Adrenal gland (tissue), 9 donors: ENCODE measurements at regions not wholly inside any gene's neighbourhood (a gene's known extent, or its start where the extent isn't known, plus 50 kb on each side); places are given as distances from the start of the nearest gene placed in this dataset.

Experiments
- DNase-seq, 7 donors: peaks; one replicate each; pipeline ENCODE4 v3.0.0-alpha.2; 2019 to 2020
- H3K27ac ChIP-seq, 5 donors: fragments of 200-600 bp; sonication (generic) in 4 of 5; 1 replicate in 3 of 5; 2 replicates in 2 of 5; pipeline versions ENCODE4 v1.5.1 to v1.8.0; 2016 to 2020; ENCODE audit warnings: mild to moderate bottlenecking in 1 of 5
- H3K27me3 ChIP-seq: fragments of 200-600 bp; 2 replicates; pipeline ENCODE4 v1.8.0; 2021
- H3K36me3 ChIP-seq, 2 donors: fragments of 200-600 bp; replicated peaks in 1 of 2; 1 replicate in 1 of 2; 2 replicates in 1 of 2; pipeline versions ENCODE4 v1.5.1 to v1.8.0; 2018 to 2022
- H3K4me1 ChIP-seq, 2 donors: fragments of 200-600 bp; replicated peaks in 1 of 2; 1 replicate in 1 of 2; 2 replicates in 1 of 2; pipeline versions ENCODE4 v1.5.1 to v1.8.0; 2018 to 2021
- H3K4me3 ChIP-seq, 4 donors: fragments of 200-600 bp; sonication (generic) in 3 of 4; one replicate each; pipeline ENCODE4 v1.5.1; 2016 to 2018
- H3K9me3 ChIP-seq, 3 donors: fragments of 200-600 bp; sonication (generic) in 1 of 3; replicated peaks in 1 of 3; 1 replicate in 2 of 3; 2 replicates in 1 of 3; pipeline versions ENCODE4 v1.5.1 to v1.8.0; 2016 to 2021
- POLR2A ChIP-seq, 2 donors: fragments of 450-650 bp; IDR thresholded peaks; one replicate each; pipeline ENCODE4 v1.6.1; 2017; ENCODE audit warnings: antibody characterized with exemption in 2 of 2, mild to moderate bottlenecking in 2 of 2, moderate library complexity in 1 of 2
- WGBS, 4 donors: extraction: QIAGEN DNeasy Blood & Tissue Kit in 2 of 4; methylation state at CpG; one replicate each; pipeline versions ENCODE4 v1.1.5 to v1.1.7; 2013 to 2017; 5-methylcytosine and 5-hydroxymethylcytosine counted together
- intact Hi-C, 2 donors: fragments of 100-400 bp; cut with DNase I; formaldehyde crosslinking; loops; one replicate each; pipeline versions ENCODE4 v1.14.1 to v1.15.0; 2022 to 2023
- TF ChIP-seq, protein P1 (sequence below), 6 experiments: fragments of 450-650 bp in 4 of 6; fragments of 200-600 bp in 2 of 6; sonication (generic) in 1 of 6; IDR thresholded peaks; 1 replicate in 5 of 6; 2 replicates in 1 of 6; pipeline versions ENCODE4 v1.5.1 to v1.8.0; 2016 to 2021; ENCODE audit warnings: antibody characterized with exemption in 6 of 6, mild to moderate bottlenecking in 2 of 6, moderate library complexity in 1 of 6
- donor health status: healthy with polysubstance abuse.
- donor health status: Bipolar disorder and iron deficiency.
- donor health status: DM: yes; HTN: yes; CAD: no.
- donor health status: DM: no; HTN: no; CAD: no.
- donor health status: DM: no; HTN: no; CAD: no.

DNA sequence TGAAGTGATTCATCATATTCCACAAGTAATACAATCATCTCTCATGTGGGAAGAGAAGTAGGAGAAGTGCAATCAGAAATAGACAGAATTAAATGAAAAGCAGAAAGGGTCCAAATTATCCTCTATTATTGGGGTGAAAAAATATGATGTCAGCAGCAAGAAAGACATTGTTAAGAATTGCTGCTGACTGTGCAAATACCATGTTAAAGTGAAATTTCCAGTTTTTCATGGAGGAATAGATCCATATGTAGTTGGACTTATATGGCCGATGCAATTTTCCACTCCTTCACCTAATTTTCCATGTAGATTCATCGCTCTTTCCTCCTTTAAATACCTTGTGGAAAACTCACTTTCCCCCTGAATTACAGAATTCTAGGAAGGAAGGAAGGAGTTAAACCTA lies 819.8 kb downstream of the GATA3 start:
- intact Hi-C loops: no loop called here
- no peaks in the 10 kb centered on the region for H3K4me1 ChIP-seq
- H3K4me3 ChIP-seq: no peak overlapping the region
- no peak overlapping the region for H3K27ac ChIP-seq
- no peaks in the 10 kb centered on the region for H3K27me3 ChIP-seq
- TF ChIP-seq POLR2A (IDR thresholded peaks at IDR 0.05): no peak
- TF ChIP-seq, protein P1, sequence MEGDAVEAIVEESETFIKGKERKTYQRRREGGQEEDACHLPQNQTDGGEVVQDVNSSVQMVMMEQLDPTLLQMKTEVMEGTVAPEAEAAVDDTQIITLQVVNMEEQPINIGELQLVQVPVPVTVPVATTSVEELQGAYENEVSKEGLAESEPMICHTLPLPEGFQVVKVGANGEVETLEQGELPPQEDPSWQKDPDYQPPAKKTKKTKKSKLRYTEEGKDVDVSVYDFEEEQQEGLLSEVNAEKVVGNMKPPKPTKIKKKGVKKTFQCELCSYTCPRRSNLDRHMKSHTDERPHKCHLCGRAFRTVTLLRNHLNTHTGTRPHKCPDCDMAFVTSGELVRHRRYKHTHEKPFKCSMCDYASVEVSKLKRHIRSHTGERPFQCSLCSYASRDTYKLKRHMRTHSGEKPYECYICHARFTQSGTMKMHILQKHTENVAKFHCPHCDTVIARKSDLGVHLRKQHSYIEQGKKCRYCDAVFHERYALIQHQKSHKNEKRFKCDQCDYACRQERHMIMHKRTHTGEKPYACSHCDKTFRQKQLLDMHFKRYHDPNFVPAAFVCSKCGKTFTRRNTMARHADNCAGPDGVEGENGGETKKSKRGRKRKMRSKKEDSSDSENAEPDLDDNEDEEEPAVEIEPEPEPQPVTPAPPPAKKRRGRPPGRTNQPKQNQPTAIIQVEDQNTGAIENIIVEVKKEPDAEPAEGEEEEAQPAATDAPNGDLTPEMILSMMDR (IDR thresholded peaks at IDR 0.05): no peak
- DNase-seq: no peak
- H3K36me3 ChIP-seq: no peaks in the 10 kb centered on the region
- 83 to 90% (median 84%) methylated on average over 2 of the region's 2 CpGs for WGBS, 4 donors
- no peaks in the 10 kb centered on the region for H3K9me3 ChIP-seq

DNA sequence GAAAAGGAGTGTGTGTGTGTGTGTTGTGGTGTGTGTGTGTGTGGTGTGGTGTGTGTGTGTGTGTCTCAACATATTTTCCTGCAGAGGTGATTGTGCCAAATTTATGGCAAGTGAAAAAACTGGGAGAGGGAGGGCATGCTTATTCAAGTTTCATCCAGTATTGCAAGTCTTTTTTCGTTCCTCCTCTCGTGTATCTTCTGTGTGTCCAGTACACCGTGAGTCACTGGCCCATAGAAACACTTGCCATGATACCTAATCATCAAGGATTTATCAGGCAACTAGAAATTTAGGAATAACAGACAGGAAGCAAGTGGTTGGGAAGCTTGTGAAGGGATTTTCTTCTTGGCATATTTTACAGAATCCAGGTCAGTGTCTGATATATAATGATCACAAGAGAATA lies 820.5 kb downstream of the GATA3 start:
- WGBS, 4 donors: 69 to 87% (median 75%) methylated on average over 3 of the region's 3 CpGs
- no peak for TF ChIP-seq POLR2A (IDR thresholded peaks at IDR 0.05)
- TF ChIP-seq, protein P1 (IDR thresholded peaks at IDR 0.05): no peak

DNA sequence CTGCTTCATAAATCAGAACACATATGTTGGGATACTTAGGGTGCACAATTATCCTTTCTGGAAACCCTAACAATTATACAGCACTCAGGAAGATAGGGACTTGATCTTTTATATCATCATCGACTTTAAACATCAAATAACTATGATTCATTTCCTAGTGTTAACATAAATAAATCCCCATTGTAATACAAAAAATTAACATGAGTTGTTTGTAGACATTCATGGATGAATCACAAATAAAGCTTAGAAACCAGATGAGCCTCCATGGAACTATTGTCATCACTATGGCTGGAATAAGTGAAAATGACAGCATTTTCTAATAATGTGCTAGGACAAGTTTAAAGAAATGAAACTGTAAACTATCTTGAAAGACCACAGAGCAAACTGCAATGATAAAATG lies 821.7 kb downstream of the GATA3 start:
- 55 to 74% (median 66%) methylated on average over 1 of the region's 1 CpG for WGBS, 4 donors
- no peak for DNase-seq
- Histone ChIP-seq H3K36me3 (no peaks in the 10 kb centered on the region), H3K4me3 (no peak overlapping the region), H3K27me3 (no peaks in the 10 kb centered on the region), H3K4me1 (no peaks in the 10 kb centered on the region), H3K9me3 (no peaks in the 10 kb centered on the region), H3K27ac (no peak overlapping the region)
- intact Hi-C loops: no loop called here
- TF ChIP-seq POLR2A (IDR thresholded peaks at IDR 0.05): no peak
- TF ChIP-seq, protein P1 (IDR thresholded peaks at IDR 0.05): no peak

More for the DNA sequence above, 820.5 kb downstream of the GATA3 start:
- Histone ChIP-seq H3K4me3 (no peak overlapping the region), H3K27me3 (no peaks in the 10 kb centered on the region), H3K36me3 (no peaks in the 10 kb centered on the region), H3K27ac (no peak overlapping the region), H3K4me1 (no peaks in the 10 kb centered on the region), H3K9me3 (no peaks in the 10 kb centered on the region)
- intact Hi-C loops: no loop called here
- no peak for DNase-seq

DNA sequence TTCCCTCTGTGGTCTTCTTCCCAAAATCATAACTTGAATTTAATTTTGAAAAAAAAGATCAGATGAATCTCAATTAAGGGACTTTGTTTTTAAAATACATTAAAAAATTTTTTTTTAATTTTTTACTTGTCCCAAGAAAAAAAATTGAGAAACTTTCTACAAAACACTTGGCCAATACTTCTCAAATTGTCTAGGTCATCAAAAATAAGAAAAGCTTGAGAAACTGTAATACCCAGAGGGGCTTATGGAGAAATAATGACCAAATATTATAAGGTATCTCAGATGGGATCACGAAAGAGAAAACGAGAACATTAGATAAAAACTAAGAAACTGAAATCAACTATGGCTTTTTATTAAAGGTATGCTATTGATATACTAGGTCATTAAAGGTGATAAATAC lies 835.0 kb downstream of the GATA3 start:
- H3K27ac ChIP-seq: no peak overlapping the region
- DNase-seq: no peak
- no peaks in the 10 kb centered on the region for H3K4me1 ChIP-seq
- H3K27me3 ChIP-seq: no peaks in the 10 kb centered on the region
- H3K9me3 ChIP-seq: no peaks in the 10 kb centered on the region
- H3K4me3 ChIP-seq: no peak overlapping the region
- intact Hi-C loops: no loop called here
- H3K36me3 ChIP-seq: no peaks in the 10 kb centered on the region
- 77 to 91% (median 82%) methylated on average over 2 of the region's 2 CpGs for WGBS, 4 donors
- TF ChIP-seq, protein P1 (IDR thresholded peaks at IDR 0.05): no peak
- no peak for TF ChIP-seq POLR2A (IDR thresholded peaks at IDR 0.05)
